ENCODE measurements at regions not wholly inside any gene's neighbourhood (a gene's known extent, or its start where the extent isn't known, plus 50 kb on each side); places are given as distances from the start of the nearest gene placed in this dataset.
"Not testable (repeated sequence)": the region's sequence is repeated elsewhere in the genome, so short reads cannot be mapped to it uniquely, and the experiment has no call there.

GRCh38 chr7:85802211-85802610 is 615.4 kb upstream of the SEMA3D start:
- CTCF ChIA-PET = interaction anchor here (0.7 kb wide), 1 partner anchor 28 kb away, joined by 3 read pairs; no protein-coding TSS in a partner anchor

GRCh38 chr7:85796956-85797355 is 610.1 kb upstream of the SEMA3D start:
- Mint-ChIP-seq H3K27me3 (ENCODE audit: insufficient read depth, unreplicated experiment) (peaks cover 96% of the 10 kb centered on the region), H3K4me3 (ENCODE audit: unreplicated experiment) (no peak overlapping the region), H3K9me3 (ENCODE audit: unreplicated experiment) (peaks cover 5% of the 10 kb centered on the region), H3K36me3 (ENCODE audit: insufficient read depth, unreplicated experiment) (no peaks in the 10 kb centered on the region), H3K4me1 (ENCODE audit: insufficient read depth, unreplicated experiment) (no peaks in the 10 kb centered on the region), H3K27ac (ENCODE audit: low read depth, unreplicated experiment) (no peak overlapping the region)
- DNase-seq (ENCODE audit: unreplicated experiment) = no peak
- no peak for TF ChIP-seq CTCF (IDR thresholded peaks at IDR 0.05; ENCODE audit: unreplicated experiment)
- intact Hi-C loops (cut with micrococcal nuclease) = no loop called here
- ChIA-PET POLR2A (no interaction called here), CTCF (no interaction called here)
- BruUV-seq (replicated peaks) = no TSS peak

More at GRCh38 chr7:85802211-85802610, 615.4 kb upstream of the SEMA3D start:
- POLR2A ChIA-PET = no interaction called here
- Mint-ChIP-seq H3K4me1 (ENCODE audit: insufficient read depth, unreplicated experiment) (no peaks in the 10 kb centered on the region), H3K27ac (ENCODE audit: low read depth, unreplicated experiment) (no peak overlapping the region), H3K9me3 (ENCODE audit: unreplicated experiment) (no peaks in the 10 kb centered on the region), H3K4me3 (ENCODE audit: unreplicated experiment) (no peak overlapping the region), H3K27me3 (ENCODE audit: insufficient read depth, unreplicated experiment) (peaks cover 58% of the 10 kb centered on the region), H3K36me3 (ENCODE audit: insufficient read depth, unreplicated experiment) (no peaks in the 10 kb centered on the region)
- intact Hi-C loops (cut with micrococcal nuclease) = no loop called here
- no peak for DNase-seq (ENCODE audit: unreplicated experiment)
- no TSS peak for BruUV-seq (replicated peaks)
- no peak for TF ChIP-seq CTCF (IDR thresholded peaks at IDR 0.05; ENCODE audit: unreplicated experiment)

- H3K4me3 Mint-ChIP-seq (ENCODE audit: unreplicated experiment); DNase-seq (ENCODE audit: unreplicated experiment); H3K4me1 Mint-ChIP-seq (ENCODE audit: insufficient read depth, unreplicated experiment); BruUV-seq (replicated peaks); intact Hi-C loops (cut with micrococcal nuclease); H3K9me3 Mint-ChIP-seq (ENCODE audit: unreplicated experiment); CTCF ChIA-PET; H3K27ac Mint-ChIP-seq (ENCODE audit: low read depth, unreplicated experiment); H3K36me3 Mint-ChIP-seq (ENCODE audit: insufficient read depth, unreplicated experiment); POLR2A ChIA-PET: not testable (repeated sequence)
- peaks cover 80% of the 10 kb centered on the region for H3K27me3 Mint-ChIP-seq (ENCODE audit: insufficient read depth, unreplicated experiment)
These were observed 604.2 kb upstream of the SEMA3D start for GRCh38 chr7:85791098-85791497.

GRCh38 chr7:85781606-85782005 is 594.8 kb upstream of the SEMA3D start:
- DNase-seq (ENCODE audit: unreplicated experiment) = no peak
- intact Hi-C loops (cut with micrococcal nuclease) = no loop called here
- ChIA-PET CTCF (no interaction called here), POLR2A (no interaction called here)
- no TSS peak for BruUV-seq (replicated peaks)
- Mint-ChIP-seq H3K27me3 (ENCODE audit: insufficient read depth, unreplicated experiment) (peaks cover 58% of the 10 kb centered on the region), H3K9me3 (ENCODE audit: unreplicated experiment) (peaks cover 8% of the 10 kb centered on the region), H3K4me1 (ENCODE audit: insufficient read depth, unreplicated experiment) (no peaks in the 10 kb centered on the region), H3K4me3 (ENCODE audit: unreplicated experiment) (no peak overlapping the region), H3K27ac (ENCODE audit: low read depth, unreplicated experiment) (no peak overlapping the region), H3K36me3 (ENCODE audit: insufficient read depth, unreplicated experiment) (no peaks in the 10 kb centered on the region)
- TF ChIP-seq CTCF (IDR thresholded peaks at IDR 0.05; ENCODE audit: unreplicated experiment) = no peak

- BruUV-seq (replicated peaks) = no TSS peak
- ChIA-PET POLR2A (no interaction called here), CTCF (no interaction called here)
- Mint-ChIP-seq H3K27ac (ENCODE audit: low read depth, unreplicated experiment) (no peak overlapping the region), H3K4me1 (ENCODE audit: insufficient read depth, unreplicated experiment) (no peaks in the 10 kb centered on the region), H3K27me3 (ENCODE audit: insufficient read depth, unreplicated experiment) (peaks cover 80% of the 10 kb centered on the region), H3K36me3 (ENCODE audit: insufficient read depth, unreplicated experiment) (no peaks in the 10 kb centered on the region), H3K9me3 (ENCODE audit: unreplicated experiment) (no peaks in the 10 kb centered on the region), H3K4me3 (ENCODE audit: unreplicated experiment) (no peak overlapping the region)
- intact Hi-C loops (cut with micrococcal nuclease) = no loop called here
- DNase-seq (ENCODE audit: unreplicated experiment) = no peak
- TF ChIP-seq CTCF (IDR thresholded peaks at IDR 0.05; ENCODE audit: unreplicated experiment) = no peak
These were observed 590.0 kb upstream of the SEMA3D start for GRCh38 chr7:85776691-85777345.

Data from MCF 10A (cell line).